GM18502 (cell line): ENCODE measurements at regions not wholly inside any gene's neighbourhood (a gene's known extent, or its start where the extent isn't known, plus 50 kb on each side); places are given as distances from the start of the nearest gene placed in this dataset.

Source experiments
- ATAC-seq: cut with Tn5 transposase; IDR thresholded peaks from one replicate; pipeline ENCODE4 v1.9.1; 2021; ENCODE audit warnings: mild to moderate bottlenecking; ENCODE audit not compliant: unreplicated experiment, poor library complexity

GRCh38 chr9:626114-626513 lies 215.4 kb upstream of the DMRT1 start:
- peak; percentile 11 for ATAC-seq

GRCh38 chr9:626596-626995 lies 214.9 kb upstream of the DMRT1 start:
- ATAC-seq = peak; percentile 83

- ATAC-seq = no peak
Observed at GRCh38 chr9:627336-627970, 214.0 kb upstream of the DMRT1 start.

- ATAC-seq = no peak
Observed at GRCh38 chr9:629146-629545, 212.4 kb upstream of the DMRT1 start.

- ATAC-seq = no peak
Observed at GRCh38 chr9:630817-631216, 210.7 kb upstream of the DMRT1 start.

- ATAC-seq = no peak
Observed at GRCh38 chr9:631596-631995, 209.9 kb upstream of the DMRT1 start.

GRCh38 chr9:633461-633860 lies 208.0 kb upstream of the DMRT1 start:
- no peak for ATAC-seq

- no peak for ATAC-seq
Observed at GRCh38 chr9:636931-637591, 204.4 kb upstream of the DMRT1 start.

GRCh38 chr9:638152-638551 lies 203.3 kb upstream of the DMRT1 start:
- ATAC-seq = no peak

- ATAC-seq = no peak
Observed at GRCh38 chr9:642014-642413, 199.5 kb upstream of the DMRT1 start.

- no peak for ATAC-seq
Observed at GRCh38 chr9:643966-644365, 197.5 kb upstream of the DMRT1 start.

- ATAC-seq = no peak
Observed at GRCh38 chr9:647522-647921, 194.0 kb upstream of the DMRT1 start.

GRCh38 chr9:649128-650074 lies 192.1 kb upstream of the DMRT1 start:
- peak; percentile 59 for ATAC-seq

- ATAC-seq = no peak
Observed at GRCh38 chr9:650362-650761, 191.1 kb upstream of the DMRT1 start.

GRCh38 chr9:651371-651770 lies 190.1 kb upstream of the DMRT1 start:
- no peak for ATAC-seq

GRCh38 chr9:652914-653313 lies 188.6 kb upstream of the DMRT1 start:
- ATAC-seq = no peak

- ATAC-seq = peak; percentile 69
Observed at GRCh38 chr9:653421-653820, 188.1 kb upstream of the DMRT1 start.

- ATAC-seq = no peak
Observed at GRCh38 chr9:653856-654387, 187.6 kb upstream of the DMRT1 start.

GRCh38 chr9:655875-656274 lies 185.6 kb upstream of the DMRT1 start:
- no peak for ATAC-seq

- ATAC-seq = no peak
Observed at GRCh38 chr9:656926-657568, 184.4 kb upstream of the DMRT1 start.
